H9 (cell line): ENCODE measurements at regions not wholly inside any gene's neighbourhood (a gene's known extent, or its start where the extent isn't known, plus 50 kb on each side); places are given as distances from the start of the nearest gene placed in this dataset.

Experiments used
- DNase-seq: peaks from one replicate; pipeline ENCODE4 v3.0.0-alpha.2; 2017
- H2AFZ ChIP-seq: one replicate; pipeline ENCODE4 v1.6.1; 2013; ENCODE audit warnings: mild to moderate bottlenecking, low read length, control low read depth, moderate library complexity
- H2AK5ac ChIP-seq: 2 replicates; pipeline ENCODE4 v1.6.1; 2013; ENCODE audit warnings: low read length, control low read depth, mixed read lengths; ENCODE audit not compliant: insufficient read length
- H2BK120ac ChIP-seq: one replicate; pipeline ENCODE4 v1.6.1; 2013; ENCODE audit warnings: low read depth, mild to moderate bottlenecking, low read length, control low read depth, inconsistent platforms; ENCODE audit not compliant: poor library complexity, severe bottlenecking
- H2BK12ac ChIP-seq: 2 replicates; pipeline ENCODE4 v1.6.1; 2013; ENCODE audit warnings: low read length, control low read depth, mixed read lengths, low read depth; ENCODE audit not compliant: insufficient read length
- H2BK15ac ChIP-seq: 2 replicates; pipeline ENCODE4 v1.6.1; 2013; ENCODE audit warnings: low read depth, low read length, control low read depth
- H2BK20ac ChIP-seq: one replicate; pipeline ENCODE4 v1.6.1; 2013; ENCODE audit warnings: low read depth, mild to moderate bottlenecking, low read length, control low read depth, inconsistent platforms; ENCODE audit not compliant: poor library complexity, severe bottlenecking
- H2BK5ac ChIP-seq: 2 replicates; pipeline ENCODE4 v1.6.1; 2013; ENCODE audit warnings: low read length, control low read depth, mixed read lengths; ENCODE audit not compliant: insufficient read length
- H3K14ac ChIP-seq: 2 replicates; pipeline ENCODE4 v1.6.1; 2013; ENCODE audit warnings: low read length, control low read depth; ENCODE audit not compliant: insufficient read depth
- H3K18ac ChIP-seq: 2 replicates; pipeline ENCODE4 v1.6.1; 2013; ENCODE audit warnings: low read depth, mild to moderate bottlenecking, mixed read lengths, low read length, control low read depth; ENCODE audit not compliant: insufficient read length
- H3K23ac ChIP-seq: 2 replicates; pipeline ENCODE4 v1.6.1; 2013; ENCODE audit warnings: low read length, control low read depth, mixed read lengths, low read depth; ENCODE audit not compliant: insufficient read length
- H3K23me2 ChIP-seq: 2 replicates; pipeline ENCODE4 v1.6.1; 2013; ENCODE audit warnings: low read depth, mild to moderate bottlenecking, mixed read lengths, low read length, control low read depth; ENCODE audit not compliant: insufficient read length, poor library complexity, severe bottlenecking
- H3K27ac ChIP-seq: 2 replicates; pipeline ENCODE4 v1.5.1; 2013; ENCODE audit warnings: low read length, control low read depth, mixed read lengths, low read depth; ENCODE audit not compliant: insufficient read length
- H3K27me3 ChIP-seq: 2 replicates; pipeline ENCODE4 v1.6.1; 2013; ENCODE audit warnings: low read length, control low read depth, inconsistent platforms; ENCODE audit not compliant: insufficient read depth
- H3K4ac ChIP-seq: 2 replicates; pipeline ENCODE4 v1.6.1; 2013; ENCODE audit warnings: low read depth, mild to moderate bottlenecking, control low read depth, inconsistent platforms, low read length, moderate library complexity
- H3K4me1 ChIP-seq: 2 replicates; pipeline ENCODE4 v1.6.1; 2013; ENCODE audit warnings: low read length, control low read depth, inconsistent platforms; ENCODE audit not compliant: insufficient read depth
- H3K4me2 ChIP-seq: 2 replicates; pipeline ENCODE4 v1.6.1; 2013; ENCODE audit warnings: low read length, control low read depth, mixed read lengths; ENCODE audit not compliant: insufficient read length, insufficient read depth
- H3K56ac ChIP-seq: 2 replicates; pipeline ENCODE4 v1.6.1; 2013; ENCODE audit warnings: low read depth, mild to moderate bottlenecking, mixed read lengths, low read length, control low read depth; ENCODE audit not compliant: insufficient read length
- H3K79me1 ChIP-seq: 2 replicates; pipeline ENCODE4 v1.6.1; 2013; ENCODE audit warnings: low read depth, mild to moderate bottlenecking, moderate library complexity, low read length, control low read depth, inconsistent platforms; ENCODE audit not compliant: insufficient read depth, poor library complexity, severe bottlenecking
- H3K79me2 ChIP-seq: 2 replicates; pipeline ENCODE4 v1.6.1; 2013; ENCODE audit warnings: low read length, control low read depth, inconsistent platforms; ENCODE audit not compliant: insufficient read depth
- H3K9ac ChIP-seq: 2 replicates; pipeline ENCODE4 v1.6.1; 2013; ENCODE audit warnings: low read length, control low read depth, mixed read lengths; ENCODE audit not compliant: insufficient read length; ENCODE audit errors: extremely low read depth
- H3K9me3 ChIP-seq: one replicate; pipeline ENCODE4 v1.6.1; 2013; ENCODE audit warnings: low read depth, low read length, inconsistent platforms; ENCODE audit not compliant: control insufficient read depth
- H3T11ph ChIP-seq: one replicate; pipeline ENCODE4 v1.6.1; 2013; ENCODE audit warnings: mild to moderate bottlenecking, low read length, control low read depth, inconsistent platforms
- H4K20me1 ChIP-seq: one replicate; pipeline ENCODE4 v1.6.1; 2013; ENCODE audit not compliant: control insufficient read depth, insufficient read length, insufficient read depth
- H4K5ac ChIP-seq: 2 replicates; pipeline ENCODE4 v1.6.1; 2013; ENCODE audit warnings: low read depth, mild to moderate bottlenecking, mixed read lengths, low read length, control low read depth; ENCODE audit not compliant: insufficient read length
- H4K8ac ChIP-seq: replicated peaks from 2 replicates; pipeline ENCODE4 v1.6.1; 2013; ENCODE audit warnings: low read length, control low read depth, mixed read lengths, low read depth; ENCODE audit not compliant: insufficient read length
- H4K91ac ChIP-seq: 2 replicates; pipeline ENCODE4 v1.6.1; 2013; ENCODE audit warnings: low read depth, mild to moderate bottlenecking, moderate library complexity, mixed read lengths, low read length, control low read depth; ENCODE audit not compliant: insufficient read length
- H3K27ac Mint-ChIP-seq, 3 experiments: 2 replicates in 2 of 3; 3 replicates in 1 of 3; pipeline ENCODE4 v1.8.0; 2020 to 2021; ENCODE audit warnings: mixed read lengths in 3 of 3, mild to moderate bottlenecking in 1 of 3, moderate library complexity in 1 of 3
- H3K27me3 Mint-ChIP-seq: 2 replicates; pipeline ENCODE4 v1.8.0; 2021; ENCODE audit warnings: low read depth, mild to moderate bottlenecking, moderate library complexity, mixed read lengths
- H3K36me3 Mint-ChIP-seq, 3 experiments: 2 replicates in 2 of 3; 3 replicates in 1 of 3; pipeline ENCODE4 v1.8.0; 2020 to 2021; ENCODE audit warnings: low read depth in 3 of 3, mixed read lengths in 3 of 3; ENCODE audit not compliant: insufficient read depth in 1 of 3
- H3K4me1 Mint-ChIP-seq, 2 experiments: 2 replicates each; pipeline ENCODE4 v1.8.0; 2020; ENCODE audit warnings: mixed read lengths in 2 of 2
- H3K4me3 Mint-ChIP-seq, 2 experiments: 2 replicates in 1 of 2; 3 replicates in 1 of 2; pipeline ENCODE4 v1.8.0; 2020 to 2021; ENCODE audit warnings: mild to moderate bottlenecking in 2 of 2, mixed read lengths in 2 of 2, moderate library complexity in 1 of 2
- H3K9me3 Mint-ChIP-seq, 2 experiments: 2 replicates in 1 of 2; 3 replicates in 1 of 2; pipeline ENCODE4 v1.8.0; 2020; ENCODE audit warnings: mild to moderate bottlenecking in 2 of 2, mixed read lengths in 2 of 2, moderate library complexity in 1 of 2
- CTCF ChIP-seq: fragments of 200-600 bp; sonication (generic); conservative IDR thresholded peaks from 3 replicates; pipeline ENCODE4 v1.8.0; 2021; ENCODE audit warnings: antibody characterized with exemption, mild to moderate bottlenecking
- WGBS: extraction: QIAGEN DNeasy Blood & Tissue Kit; methylation state at CpG from one replicate; pipeline ENCODE4 v1.1.7; 2013; ENCODE audit warnings: missing lambda C conversion rate, low lambda C conversion rate, mixed read lengths; ENCODE audit not compliant: insufficient read length; ENCODE audit errors: extremely low coverage; 5-methylcytosine and 5-hydroxymethylcytosine counted together

DNA sequence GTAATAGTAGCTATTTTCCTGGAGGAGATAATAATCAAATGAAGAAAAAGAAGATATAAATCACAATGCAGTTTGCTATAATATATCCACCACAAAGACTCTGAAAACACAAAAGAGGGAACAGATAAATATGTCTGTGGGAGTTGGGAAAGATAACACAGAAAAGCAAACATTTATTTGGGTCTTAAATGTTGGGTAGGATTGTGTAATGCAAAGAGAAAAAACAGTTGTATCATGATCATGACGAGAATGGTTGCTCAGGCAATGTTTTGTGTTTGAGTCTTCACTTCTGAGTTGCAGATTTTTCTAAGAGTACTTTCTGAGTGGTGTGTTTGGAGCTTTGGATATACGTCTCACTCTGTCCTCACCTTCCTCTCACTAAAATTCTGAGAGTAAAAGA, 437.5 kb downstream of the TFEC start:
- H3K9me3 Mint-ChIP-seq, result peaks cover 7 to 24% of the 10 kb centered on the region in 2 experiments
- DNase-seq, result no peak
- no peak for TF ChIP-seq CTCF

More for the DNA sequence above, 437.5 kb downstream of the TFEC start:
- Histone ChIP-seq H2BK20ac (no peak overlapping the region), H3K4me1 (no peaks in the 10 kb centered on the region), H3K23me2 (no peaks in the 10 kb centered on the region), H3K9ac (no peak overlapping the region), H4K91ac (no peak overlapping the region), H2BK15ac (no peak overlapping the region), H2AFZ (no peak overlapping the region), H3K14ac (no peak overlapping the region), H4K5ac (no peak overlapping the region), H3T11ph (no peak overlapping the region), H3K27ac (no peak overlapping the region), H3K23ac (no peak overlapping the region), H3K79me1 (no peaks in the 10 kb centered on the region), H4K20me1 (no peaks in the 10 kb centered on the region), H3K79me2 (no peaks in the 10 kb centered on the region), H3K56ac (no peak overlapping the region), H3K18ac (no peak overlapping the region), H3K4me2 (no peak overlapping the region), H2AK5ac (no peak overlapping the region), H3K27me3 (no peaks in the 10 kb centered on the region), H2BK120ac (no peak overlapping the region), H3K9me3 (no peaks in the 10 kb centered on the region), H4K8ac (no peak overlapping the region), H2BK5ac (no peak overlapping the region), H2BK12ac (no peak overlapping the region), H3K4ac (no peak overlapping the region)
- no CpG with 5 or more reads among the region's 2 CpGs for WGBS
- Mint-ChIP-seq H3K36me3 (peaks cover 1 to 12% (median 7%) of the 10 kb centered on the region in 3 experiments; a peak in 2 of 7 replicates), H3K27me3 (no peaks in the 10 kb centered on the region; the same call in 1 of the 2 replicates), H3K4me1 (no peaks in the 10 kb centered on the region), H3K27ac (no peak overlapping the region), H3K4me3 (no peak overlapping the region)
